Activated T-cell treated with anti-CD3 and anti-CD28 coated beads, Interleukin-2, amount 50 U/mL, for 24 hours (primary cell): ENCODE measurements at regions not wholly inside any gene's neighbourhood (a gene's known extent, or its start where the extent isn't known, plus 50 kb on each side); places are given as distances from the start of the nearest gene placed in this dataset.
"Not testable (repeated sequence)": the region's sequence is repeated elsewhere in the genome, so short reads cannot be mapped to it uniquely, and the experiment has no call there.

Experiments used
- DNase-seq: peaks from one replicate; pipeline ENCODE4 v3.0.0-alpha.2; 2020
- H3K27ac Mint-ChIP-seq: 2 replicates; pipeline ENCODE4 v1.8.0; 2020; ENCODE audit warnings: mild to moderate bottlenecking, mixed read lengths
- H3K27me3 Mint-ChIP-seq: 2 replicates; pipeline ENCODE4 v1.8.0; 2020; ENCODE audit warnings: mixed read lengths
- H3K36me3 Mint-ChIP-seq: 2 replicates; pipeline ENCODE4 v1.8.0; 2020; ENCODE audit warnings: low read depth, mixed read lengths
- H3K4me1 Mint-ChIP-seq: 2 replicates; pipeline ENCODE4 v1.8.0; 2020; ENCODE audit warnings: low read depth, mixed read lengths
- H3K4me3 Mint-ChIP-seq: 2 replicates; pipeline ENCODE4 v1.8.0; 2020; ENCODE audit warnings: mild to moderate bottlenecking, moderate library complexity, mixed read lengths
- H3K9me3 Mint-ChIP-seq: 2 replicates; pipeline ENCODE4 v1.8.0; 2020; ENCODE audit warnings: mixed read lengths

- not testable (repeated sequence) for H3K4me3 Mint-ChIP-seq, H3K36me3 Mint-ChIP-seq, H3K27ac Mint-ChIP-seq, H3K9me3 Mint-ChIP-seq, DNase-seq, H3K4me1 Mint-ChIP-seq
- peaks cover 19% of the 10 kb centered on the region for H3K27me3 Mint-ChIP-seq
Observed at GRCh38 chr15:22726104-22726503, 60.3 kb upstream of the NIPA1 start.

- H3K27ac Mint-ChIP-seq, H3K9me3 Mint-ChIP-seq, H3K36me3 Mint-ChIP-seq, H3K4me3 Mint-ChIP-seq, DNase-seq: not testable (repeated sequence)
- H3K4me1 Mint-ChIP-seq: peaks cover 16% of the 10 kb centered on the region
- H3K27me3 Mint-ChIP-seq: peaks cover 35% of the 10 kb centered on the region
Observed at GRCh38 chr15:22735067-22735466, 51.4 kb upstream of the NIPA1 start.

GRCh38 chr15:22735781-22736180 is 50.7 kb upstream of the NIPA1 start:
- no peak overlapping the region for H3K4me3 Mint-ChIP-seq
- H3K9me3 Mint-ChIP-seq: no peaks in the 10 kb centered on the region
- H3K27ac Mint-ChIP-seq: no peak overlapping the region
- no peak for DNase-seq
- no peaks in the 10 kb centered on the region for H3K36me3 Mint-ChIP-seq
- peaks cover 39% of the 10 kb centered on the region for H3K27me3 Mint-ChIP-seq
- peaks cover 20% of the 10 kb centered on the region for H3K4me1 Mint-ChIP-seq

- H3K36me3 Mint-ChIP-seq, DNase-seq, H3K27ac Mint-ChIP-seq, H3K4me3 Mint-ChIP-seq, H3K9me3 Mint-ChIP-seq: not testable (repeated sequence)
- Mint-ChIP-seq H3K4me1 (peaks cover 20% of the 10 kb centered on the region), H3K27me3 (peaks cover 37% of the 10 kb centered on the region)
Observed at GRCh38 chr15:22736200-22736599, 50.2 kb upstream of the NIPA1 start.
